GM19455 (cell line): ENCODE measurements at regions not wholly inside any gene's neighbourhood (a gene's known extent, or its start where the extent isn't known, plus 50 kb on each side); places are given as distances from the start of the nearest gene placed in this dataset.
"Not testable (repeated sequence)": the region's sequence is repeated elsewhere in the genome, so short reads cannot be mapped to it uniquely, and the experiment has no call there.

Experiments used
- ATAC-seq: cut with Tn5 transposase; IDR thresholded peaks from one replicate; pipeline ENCODE4 v1.9.1; 2021; ENCODE audit not compliant: unreplicated experiment

DNA sequence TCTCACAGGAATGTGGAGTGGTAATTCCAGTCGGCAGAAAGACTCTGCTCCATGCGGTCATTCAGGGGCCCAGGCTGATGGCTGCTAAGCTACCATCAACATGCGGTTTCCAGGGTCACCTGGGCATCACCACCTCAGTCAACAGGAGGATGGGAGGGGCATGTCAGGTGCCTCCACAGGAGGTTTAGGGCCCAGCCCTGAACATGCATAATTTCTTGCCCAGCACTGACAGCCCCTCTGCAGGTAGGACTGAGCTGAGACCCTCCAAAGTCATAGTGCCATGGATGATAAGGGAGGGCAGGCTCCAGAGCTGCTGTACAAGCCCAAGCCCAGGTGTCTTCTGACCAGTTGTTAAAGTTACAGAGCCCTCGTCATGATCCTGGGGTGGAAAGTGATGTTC is 244.0 kb upstream of the SFSWAP start:
- ATAC-seq = no peak

DNA sequence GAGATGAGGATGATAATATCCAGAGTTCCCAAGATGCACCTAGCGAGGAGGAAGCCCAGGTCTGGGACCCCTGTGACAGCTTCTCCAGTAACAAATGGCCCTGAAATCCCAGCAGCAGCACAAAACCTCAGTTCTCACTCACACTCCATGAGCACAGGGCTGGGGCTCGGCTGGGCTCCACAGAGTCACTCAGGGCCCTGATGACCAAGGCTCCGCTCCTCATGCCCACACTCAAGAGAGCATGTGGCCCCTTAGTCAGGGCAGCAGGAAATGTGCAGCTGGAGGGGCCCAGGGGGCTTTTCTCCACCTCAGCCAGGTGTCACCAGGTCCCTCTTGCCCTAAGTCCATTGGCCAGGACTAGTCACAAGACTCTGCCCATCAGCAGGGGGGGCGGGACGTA is 242.7 kb upstream of the SFSWAP start:
- no peak for ATAC-seq

DNA sequence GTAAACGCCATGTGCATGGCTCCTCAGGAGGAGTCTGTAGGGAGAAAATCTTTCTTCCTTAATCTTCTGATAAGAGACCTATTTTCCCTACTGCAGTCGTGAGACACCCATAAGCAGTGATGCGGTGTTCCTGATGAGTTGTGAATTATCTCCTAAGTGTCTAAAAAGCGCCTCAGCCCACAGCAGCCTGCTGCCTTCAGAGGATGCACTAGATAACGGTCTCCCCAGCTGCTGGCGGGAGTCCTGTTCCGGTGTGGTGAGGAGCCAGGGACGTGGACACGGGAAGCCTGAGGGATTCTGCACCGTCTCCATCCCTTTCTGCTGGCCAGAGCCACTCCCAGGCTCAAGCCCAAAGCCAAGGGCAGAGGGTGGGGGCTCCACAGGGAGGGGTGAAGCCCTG is 240.9 kb upstream of the SFSWAP start:
- not testable (repeated sequence) for ATAC-seq

DNA sequence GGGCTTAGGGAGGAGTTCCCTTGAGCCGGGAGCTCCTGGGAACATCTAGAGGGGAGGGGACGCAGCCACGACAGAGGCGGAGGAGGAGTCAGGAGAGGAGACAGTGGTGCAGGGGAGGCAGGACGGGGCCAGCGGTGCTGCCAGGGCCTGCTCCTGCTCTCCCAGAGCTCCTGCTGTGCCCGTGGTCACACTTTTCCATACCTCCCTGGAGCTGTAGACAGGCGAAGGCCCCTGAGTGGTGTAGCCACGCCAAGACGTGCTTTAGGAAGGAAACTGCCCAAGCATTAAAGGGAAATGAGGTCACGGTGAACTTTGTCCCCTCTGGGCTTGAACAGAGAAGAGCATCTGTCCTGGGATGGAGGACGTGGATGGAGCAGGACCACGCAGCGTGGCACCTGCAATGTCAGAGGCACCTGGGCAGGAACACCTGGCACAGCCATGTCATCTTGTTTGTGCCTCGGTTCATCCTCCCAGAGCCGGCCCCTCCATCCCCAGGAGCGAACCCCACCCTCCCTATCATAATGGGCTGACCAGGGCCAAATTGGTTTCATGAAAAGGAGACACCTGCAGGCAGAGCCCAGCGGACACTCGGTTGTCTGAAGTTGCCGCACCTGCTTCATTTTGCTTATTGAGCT is 239.5 kb upstream of the SFSWAP start:
- no peak for ATAC-seq

DNA sequence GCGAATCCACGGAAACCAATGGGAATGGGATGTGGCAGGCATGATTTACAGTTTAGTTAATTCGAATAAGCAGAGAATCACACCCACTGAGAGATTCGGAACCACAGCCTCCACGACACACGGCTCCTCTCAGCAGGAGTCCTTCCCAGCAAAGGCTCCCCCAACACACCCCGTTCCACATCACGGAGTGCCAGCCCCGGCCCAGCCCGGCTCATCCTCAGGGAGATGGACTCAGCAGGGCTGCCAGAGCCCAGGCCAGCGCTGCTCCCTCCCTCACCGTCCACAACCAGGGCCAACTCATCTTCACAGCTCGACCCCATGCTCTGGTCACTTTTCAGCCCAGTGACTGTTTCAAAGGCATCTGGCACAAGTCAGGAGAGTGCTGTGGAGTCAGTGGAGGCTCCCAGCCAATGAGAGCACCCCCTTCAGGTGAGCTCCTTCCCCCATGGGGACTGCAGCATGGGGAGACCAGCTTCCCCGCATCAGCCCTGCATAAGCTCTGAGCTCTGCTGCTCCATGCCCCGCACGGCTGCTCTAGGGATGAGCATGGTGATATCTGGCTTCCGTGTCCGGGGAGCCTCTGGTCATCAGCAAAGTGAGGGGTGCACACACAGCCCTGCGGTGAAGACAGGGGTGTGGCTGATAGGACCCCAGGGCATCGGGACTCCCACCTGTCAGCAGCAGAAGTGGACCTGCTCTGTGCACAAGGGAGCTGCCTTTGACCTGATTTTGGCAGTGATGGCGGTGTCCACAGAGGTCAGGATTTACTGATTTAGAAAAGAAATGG is 238.8 kb upstream of the SFSWAP start:
- no peak for ATAC-seq

DNA sequence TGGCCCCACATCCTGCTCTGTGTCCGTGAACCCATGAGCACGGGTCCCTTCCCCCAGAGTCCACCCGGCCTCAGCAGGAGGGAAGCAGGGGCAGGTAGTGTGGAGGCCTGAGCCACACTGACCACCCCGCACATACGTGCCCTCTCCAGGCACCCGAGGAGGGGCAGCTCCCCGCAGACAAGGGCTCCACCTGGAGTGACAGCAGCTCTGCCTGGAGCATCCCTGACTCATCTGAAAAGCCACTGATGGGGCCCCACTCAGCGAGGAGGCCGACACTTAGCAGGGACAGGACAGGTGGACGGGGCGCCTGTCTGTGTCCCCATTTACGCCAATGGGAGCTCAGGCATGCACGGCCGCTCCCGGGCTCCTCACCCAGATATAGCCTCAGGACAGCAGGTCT is 237.6 kb upstream of the SFSWAP start:
- no peak for ATAC-seq

DNA sequence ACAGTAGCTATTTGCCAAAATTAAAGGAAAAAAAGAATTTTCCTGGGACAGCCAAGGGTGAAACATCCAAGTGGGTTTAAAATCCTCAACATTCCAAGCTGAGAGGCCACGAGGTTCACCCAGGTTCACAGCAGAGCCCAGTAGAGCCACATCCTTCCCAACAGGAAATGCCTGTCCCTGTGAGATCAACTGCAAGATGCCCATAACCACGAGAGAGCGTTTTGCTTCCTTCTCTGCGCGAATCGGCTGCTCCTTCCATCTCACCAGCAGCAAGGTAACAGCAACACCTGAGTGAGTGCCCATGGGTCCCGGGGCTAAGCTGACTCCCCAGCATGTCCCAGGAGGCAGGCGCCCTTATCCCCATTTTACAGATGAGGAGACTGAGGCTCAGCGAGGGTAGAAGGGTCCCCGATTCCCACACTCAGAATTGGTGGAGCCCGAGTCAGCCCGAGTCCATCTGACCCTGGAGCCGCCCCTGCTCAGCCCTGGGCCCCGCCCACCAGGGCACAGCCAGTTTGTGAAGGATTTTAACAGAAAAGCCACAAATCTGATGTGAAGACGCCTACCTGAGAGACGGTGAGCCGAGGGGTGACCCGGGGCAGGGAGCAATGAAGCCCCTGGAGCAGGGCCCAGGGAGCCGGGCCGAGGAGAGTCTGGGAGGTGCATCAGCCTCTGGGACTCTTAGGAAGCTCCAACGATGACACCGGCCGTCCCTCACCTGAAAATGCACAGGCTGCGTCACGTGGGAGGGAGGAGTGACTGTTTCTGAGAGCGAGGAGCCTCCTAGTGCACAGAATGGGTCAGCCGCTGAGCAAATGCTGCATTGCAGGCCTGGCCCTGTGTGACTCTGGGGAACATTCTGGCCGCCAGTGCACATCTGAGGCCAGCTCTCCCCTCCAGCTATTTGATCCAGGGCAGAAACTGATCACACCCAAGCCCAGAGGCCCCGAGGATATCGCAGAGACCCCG is 236.9 kb upstream of the SFSWAP start:
- no peak for ATAC-seq

DNA sequence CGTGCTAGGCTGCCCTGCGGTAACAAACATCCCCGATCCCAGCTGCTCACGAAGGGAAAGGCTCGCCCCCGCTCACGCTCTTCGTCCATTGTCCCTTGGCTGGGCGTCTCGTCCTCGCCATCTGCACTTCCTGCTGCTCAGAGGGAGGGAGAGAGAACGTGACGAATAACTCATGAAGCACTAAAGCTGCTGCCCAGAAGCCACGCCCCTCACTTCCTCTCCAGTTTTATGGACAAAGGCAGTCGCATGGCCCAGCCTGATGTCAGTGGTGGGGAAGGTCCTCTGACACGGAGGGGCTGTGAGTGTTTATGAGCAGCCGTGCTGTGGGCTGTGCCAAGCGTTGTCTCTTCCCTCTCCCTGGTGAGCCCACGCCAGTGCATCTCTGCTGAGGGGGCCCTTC is 235.9 kb upstream of the SFSWAP start:
- ATAC-seq = not testable (repeated sequence)

DNA sequence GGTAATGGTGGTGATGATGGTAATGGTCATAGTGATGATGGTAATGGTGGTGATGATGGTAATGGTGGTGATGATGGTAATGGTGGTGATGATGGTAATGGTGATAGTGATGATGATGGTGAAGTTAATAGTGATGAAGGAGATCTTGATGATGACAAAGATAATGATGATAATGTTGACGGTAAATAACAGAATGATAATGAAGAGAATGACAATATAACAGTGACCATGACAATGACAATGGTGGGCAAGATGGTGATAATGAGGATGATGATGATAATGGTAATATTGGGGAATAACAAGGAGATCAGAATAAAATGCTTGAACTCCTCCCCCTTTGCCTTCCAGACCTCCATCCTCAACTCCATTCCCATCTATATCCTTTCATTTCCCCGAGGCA is 233.3 kb upstream of the SFSWAP start:
- no peak for ATAC-seq

DNA sequence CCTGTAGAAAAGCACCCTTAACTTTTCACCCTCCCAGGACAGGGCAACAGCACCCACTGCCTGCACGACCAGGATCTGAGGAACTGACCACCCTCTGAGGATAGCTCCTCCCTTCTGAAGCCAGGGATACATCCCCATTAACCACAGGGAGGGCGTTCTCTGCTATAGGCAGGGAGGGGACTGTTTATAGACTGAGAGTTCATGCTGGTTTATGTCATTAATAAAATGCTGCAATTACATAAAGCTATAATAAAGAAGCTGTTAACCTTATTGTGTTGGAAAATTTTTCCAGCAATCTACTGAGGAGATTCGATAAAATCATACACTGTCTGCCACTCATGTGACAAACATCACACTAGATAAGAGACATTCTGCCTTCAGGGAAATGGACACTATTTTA is 232.4 kb upstream of the SFSWAP start:
- no peak for ATAC-seq

DNA sequence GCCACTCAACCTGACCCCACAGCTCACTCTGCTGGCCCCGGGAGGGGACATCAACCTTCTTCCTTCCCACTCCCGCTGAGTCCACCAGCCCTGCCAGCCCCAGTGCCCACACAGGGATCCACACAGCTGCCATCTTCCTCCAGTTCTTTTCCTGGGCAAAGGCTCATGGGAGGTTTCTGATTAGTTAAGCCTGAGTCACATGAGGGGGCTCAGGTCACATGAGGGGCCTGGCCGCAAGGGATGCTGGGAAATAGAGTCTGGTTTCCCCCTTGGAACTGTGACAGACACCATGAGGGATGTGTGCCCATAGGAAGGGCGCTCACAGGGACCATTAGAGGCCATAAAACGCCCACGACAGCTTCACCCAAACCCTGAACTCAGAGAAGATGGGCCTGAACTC is 228.7 kb upstream of the SFSWAP start:
- ATAC-seq = no peak

DNA sequence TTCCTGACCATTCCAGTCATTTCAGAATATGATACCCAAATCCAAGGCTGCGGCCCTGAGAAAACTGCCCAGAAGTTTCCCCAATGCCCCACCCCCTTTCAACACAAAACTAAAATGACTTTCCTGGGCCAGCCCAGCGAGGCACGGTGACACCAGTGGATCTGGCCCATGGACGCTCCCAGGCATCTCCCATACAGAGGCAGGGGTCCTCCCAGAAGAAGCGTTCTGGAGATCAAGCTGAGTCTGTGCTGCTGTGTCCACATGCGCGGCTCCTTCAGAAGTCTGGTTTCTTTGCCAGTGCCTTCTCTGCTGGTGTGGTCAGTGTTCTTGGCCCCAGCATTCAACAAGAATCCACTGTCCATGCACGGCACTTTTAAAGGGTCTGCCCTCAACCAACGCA is 228.2 kb upstream of the SFSWAP start:
- no peak for ATAC-seq

DNA sequence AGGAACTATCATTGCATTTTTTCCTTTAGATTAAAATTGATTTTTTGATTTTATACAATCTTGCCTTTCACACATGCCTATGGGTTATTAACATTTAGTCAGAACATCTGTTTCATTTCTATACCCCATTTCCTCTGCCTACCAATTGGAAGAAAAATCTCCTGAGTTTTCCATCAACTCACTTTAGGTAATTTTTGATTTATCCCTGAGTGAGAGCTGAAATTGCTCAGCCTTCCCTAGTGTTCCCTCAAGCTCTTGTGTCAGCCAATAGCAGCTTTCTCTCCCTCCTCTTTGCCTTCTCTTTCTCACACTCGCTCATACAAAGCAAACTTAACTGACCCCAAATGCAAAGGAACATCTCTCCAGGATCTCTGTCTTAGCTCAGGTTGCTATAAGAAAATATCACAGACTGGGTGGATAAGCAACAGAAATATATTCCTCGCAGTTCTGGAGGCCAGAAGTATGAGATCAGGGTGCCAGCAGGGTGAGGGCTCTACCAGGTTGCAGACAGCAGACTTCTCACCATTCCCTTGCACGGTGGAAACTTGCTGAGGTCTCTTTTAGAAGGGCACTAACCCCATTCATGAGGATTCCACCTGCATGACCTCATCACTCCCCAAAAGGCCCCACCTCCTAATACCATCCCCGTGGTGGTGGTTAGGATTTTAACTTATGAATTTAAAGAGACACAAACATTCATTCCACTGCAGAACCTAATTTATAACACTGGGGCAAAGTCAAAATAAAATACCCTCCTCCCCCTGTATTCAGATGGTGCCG is 224.2 kb upstream of the SFSWAP start:
- ATAC-seq = no peak

DNA sequence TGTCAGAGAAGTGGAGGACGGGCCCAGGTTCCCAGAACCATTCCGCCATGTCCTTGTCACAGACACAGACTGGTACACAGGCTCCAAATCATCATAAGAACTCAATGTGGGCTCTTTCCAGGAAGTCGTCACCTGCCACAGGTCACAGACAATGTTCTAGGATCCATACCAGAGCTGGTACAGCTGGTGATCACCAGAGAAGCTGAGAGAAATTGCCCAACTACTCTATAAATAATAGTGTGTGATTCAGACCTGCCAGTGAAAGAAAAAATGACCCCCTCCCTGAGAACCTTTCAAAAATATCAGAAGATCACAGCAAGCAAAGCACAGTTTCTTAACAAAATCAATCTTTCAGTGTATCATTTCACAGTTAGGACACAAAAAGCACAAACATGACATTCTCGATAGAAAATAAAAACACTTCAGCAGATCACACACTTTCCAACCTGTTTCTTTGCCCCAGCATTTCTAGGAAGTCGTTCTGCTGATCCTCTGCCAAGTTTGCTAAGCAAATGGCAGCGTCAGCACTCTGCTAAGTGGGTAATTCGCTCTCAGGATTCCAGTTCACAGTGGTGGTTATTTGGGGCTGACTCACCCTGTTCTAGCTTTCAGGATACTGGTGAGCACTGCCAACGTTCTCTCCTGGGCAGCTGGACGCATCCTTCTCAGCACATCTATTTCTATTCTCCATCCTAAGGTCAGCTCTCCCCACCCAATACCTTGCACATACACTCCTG is 223.3 kb upstream of the SFSWAP start:
- no peak for ATAC-seq

DNA sequence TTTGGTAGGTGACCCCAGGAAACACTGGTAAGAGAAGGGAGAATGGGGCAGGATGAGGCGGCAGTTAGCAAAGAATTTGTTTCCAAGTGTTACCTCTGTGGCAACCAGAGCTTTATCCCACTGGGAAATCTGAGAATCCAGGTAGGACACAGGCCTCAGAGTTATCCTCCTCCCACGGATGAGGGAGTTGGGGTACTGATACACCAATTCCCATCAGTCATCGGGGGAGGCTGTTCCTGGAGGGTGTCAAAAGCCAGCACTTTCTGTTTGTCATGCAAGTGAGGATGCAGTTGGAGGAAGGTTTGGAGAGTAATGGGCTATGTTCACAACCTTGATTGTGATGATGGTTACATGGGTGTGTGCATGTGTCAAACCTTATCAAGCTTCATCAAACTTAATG is 221.2 kb upstream of the SFSWAP start:
- no peak for ATAC-seq

DNA sequence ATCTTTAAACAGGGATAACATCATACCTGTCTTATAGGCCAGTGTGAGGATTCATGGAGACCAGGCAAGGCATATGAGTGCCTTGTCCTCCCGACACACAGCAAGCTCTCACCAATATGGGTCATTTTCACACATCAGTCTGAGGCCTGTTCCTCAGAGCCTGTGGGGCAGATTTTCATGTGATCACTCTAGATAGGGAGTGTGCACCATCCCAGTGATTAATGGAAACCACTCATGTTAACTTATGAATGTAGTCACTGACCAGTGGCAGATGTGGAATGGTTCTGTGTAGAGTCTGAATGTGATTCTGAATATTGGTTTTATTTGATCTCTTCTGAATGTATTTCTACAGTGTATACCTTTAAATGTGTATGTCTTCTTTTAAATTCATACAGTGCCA is 219.7 kb upstream of the SFSWAP start:
- no peak for ATAC-seq

DNA sequence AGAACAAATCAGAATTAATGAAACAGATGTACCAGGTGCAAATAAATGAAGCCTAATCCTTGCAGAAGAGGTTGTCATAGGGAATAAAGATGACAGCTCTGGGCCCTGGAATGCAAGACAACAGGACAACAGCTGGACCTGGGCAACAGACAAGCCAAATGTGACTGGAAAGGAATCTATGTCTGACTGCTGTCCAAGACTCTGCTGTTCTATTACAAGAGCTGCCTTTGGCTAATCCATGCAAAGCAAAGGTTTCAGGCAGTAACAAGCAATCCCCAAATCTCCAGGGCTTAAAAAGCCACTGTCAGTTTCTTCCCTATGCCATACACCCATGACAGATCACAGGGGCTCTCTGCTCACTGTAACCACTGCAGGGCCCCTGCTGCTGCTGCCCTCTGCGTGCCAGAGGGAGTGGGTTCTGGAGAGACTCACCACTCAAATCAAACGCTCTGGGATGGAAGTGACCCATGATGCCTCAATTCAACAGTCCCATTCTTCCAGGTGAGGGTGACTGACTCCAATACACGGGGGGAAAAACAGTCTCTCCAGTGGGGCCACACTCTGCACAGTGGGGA is 218.9 kb upstream of the SFSWAP start:
- ATAC-seq = no peak

DNA sequence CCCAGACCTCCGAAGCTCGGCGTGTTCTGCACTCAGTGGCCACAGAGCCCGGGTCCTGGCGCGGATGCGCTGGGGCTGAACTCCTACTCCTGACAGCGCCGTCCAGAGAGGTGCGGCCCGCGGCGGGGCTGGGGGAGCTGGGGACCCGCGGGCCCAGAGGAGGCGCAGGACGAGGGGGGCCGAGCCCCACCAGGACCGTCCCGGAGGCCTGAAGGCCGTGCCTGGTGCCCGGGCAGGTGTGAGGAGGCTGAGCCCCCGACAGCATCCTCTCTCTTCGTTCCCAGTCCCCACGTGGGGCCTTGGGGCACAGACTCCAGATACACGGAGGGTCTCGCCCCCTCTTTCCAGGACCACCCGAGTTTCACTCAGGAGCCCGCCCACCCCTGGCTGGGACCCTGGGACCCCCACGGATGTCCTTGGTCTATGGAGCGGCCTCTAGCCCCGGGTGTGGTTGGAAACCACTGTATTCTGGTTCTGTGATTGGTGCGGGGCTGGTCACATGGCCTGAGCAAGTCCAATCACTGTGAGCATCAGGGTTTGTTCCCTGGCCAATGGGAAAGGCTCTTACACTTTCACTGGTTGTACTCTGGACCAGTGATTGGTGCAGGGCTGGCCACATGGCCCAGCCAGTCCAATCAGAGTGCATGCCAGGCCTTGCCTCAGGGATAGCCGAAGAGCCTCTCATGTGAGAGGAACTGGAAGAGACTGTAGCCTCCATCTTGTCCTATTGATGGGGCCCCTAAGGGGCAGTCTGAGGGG is 217.6 kb upstream of the SFSWAP start:
- no peak for ATAC-seq

DNA sequence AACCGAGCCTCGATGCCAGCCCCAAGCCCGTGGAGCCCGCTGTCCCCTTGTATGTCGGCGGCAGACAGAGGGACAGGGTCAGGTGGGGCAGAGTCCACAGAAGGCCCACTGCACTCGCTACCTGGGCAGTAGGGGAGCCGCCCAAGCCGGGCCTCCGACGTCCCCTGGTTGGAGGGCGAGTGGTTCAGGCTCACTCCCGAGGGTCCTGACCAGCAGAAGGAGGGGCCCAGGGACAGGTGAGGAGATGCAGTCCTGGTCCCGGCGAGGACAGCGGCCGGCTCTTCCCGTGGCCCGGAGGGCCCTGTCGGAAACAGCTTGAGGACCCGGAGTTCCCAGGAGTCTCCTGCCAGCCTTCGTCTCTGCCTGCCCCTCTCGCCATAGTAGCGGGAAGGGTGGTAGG is 216.7 kb upstream of the SFSWAP start:
- ATAC-seq = no peak
